HG02852 (cell line): ENCODE measurements at regions not wholly inside any gene's neighbourhood (a gene's known extent, or its start where the extent isn't known, plus 50 kb on each side); places are given as distances from the start of the nearest gene placed in this dataset.
"Not testable (repeated sequence)": the region's sequence is repeated elsewhere in the genome, so short reads cannot be mapped to it uniquely, and the experiment has no call there.

ENCODE experiments used
- ATAC-seq: cut with Tn5 transposase; IDR thresholded peaks from one replicate; pipeline ENCODE4 v1.9.1; 2021; ENCODE audit warnings: mild to moderate bottlenecking, moderate library complexity; ENCODE audit not compliant: unreplicated experiment

DNA sequence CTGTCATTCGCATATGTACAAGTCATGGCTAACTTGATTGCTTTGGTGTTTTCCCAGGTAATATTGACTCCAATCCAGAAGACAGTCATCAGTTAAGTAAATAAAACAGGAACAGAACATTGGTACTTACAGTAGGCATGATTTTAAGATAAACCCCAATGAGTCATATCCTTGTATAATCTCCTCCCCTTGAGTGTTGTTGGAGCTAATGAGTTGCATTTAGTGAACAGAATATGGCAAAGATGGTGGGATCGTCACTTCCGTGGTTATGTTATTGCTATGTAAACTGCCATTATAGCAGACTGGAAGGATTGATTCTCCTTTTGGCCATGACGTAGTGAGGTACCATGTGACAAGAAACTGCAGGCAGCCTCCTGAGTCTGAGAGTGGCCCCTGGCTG lies 102.2 kb downstream of the TMX1 start:
- ATAC-seq: no peak

DNA sequence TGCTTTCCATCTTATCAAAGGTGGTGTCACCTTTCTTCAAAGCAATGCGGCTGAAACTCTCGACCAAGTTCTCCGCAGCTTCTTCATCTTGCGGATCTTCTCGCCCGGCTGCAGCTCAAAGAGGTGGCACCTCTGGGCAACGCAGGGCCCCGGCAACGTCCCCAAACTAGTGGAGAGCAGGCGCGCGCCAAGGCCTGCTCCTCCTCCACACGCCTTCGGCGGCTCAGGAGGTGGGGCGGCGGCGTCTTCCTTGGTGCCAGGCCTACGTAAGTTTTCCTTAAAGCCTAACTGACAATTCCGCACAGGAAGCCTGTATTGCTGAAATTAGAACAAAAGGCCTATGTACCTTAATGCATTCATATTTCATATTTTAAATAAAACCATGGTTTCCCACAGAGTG lies 112.0 kb downstream of the TMX1 start:
- no peak for ATAC-seq

DNA sequence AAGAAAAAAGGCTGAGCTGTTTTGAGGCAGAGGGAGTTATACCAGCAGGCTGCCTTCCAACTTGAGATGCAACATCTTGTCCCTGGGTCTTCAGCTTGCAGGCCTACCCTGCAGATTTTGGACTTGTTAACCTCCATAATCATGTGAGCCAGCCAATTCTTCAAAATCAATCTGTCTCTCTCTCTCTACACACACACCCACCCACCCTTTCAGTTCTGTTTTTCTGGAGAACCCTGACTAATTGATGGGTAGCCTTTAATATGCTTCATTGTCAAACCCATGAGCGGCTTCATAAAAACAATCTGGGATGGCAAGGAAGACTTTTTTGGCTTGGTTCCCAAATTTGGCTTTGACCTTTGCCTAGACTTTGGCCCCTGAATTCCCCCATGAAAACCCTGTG lies 113.9 kb downstream of the TMX1 start:
- no peak for ATAC-seq

DNA sequence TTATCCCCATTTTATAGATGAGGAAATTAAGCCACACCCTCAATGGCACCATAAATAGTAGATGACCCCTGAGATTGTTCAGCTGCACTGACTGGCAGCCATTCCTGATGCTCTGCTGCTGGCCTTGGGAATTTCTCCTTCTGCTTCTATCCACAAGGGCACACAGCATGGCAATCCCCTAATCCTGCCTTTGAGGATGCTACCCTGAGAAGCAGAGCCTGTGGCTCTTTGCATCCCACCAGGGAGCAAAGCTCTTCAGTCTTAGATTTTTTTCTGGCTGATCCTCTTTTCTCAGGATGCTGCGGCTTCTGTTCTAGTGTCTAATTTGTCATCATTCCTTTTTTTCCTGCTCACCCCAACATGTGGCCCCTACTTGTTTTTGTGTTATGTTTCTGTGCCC lies 114.8 kb downstream of the TMX1 start:
- ATAC-seq: no peak

DNA sequence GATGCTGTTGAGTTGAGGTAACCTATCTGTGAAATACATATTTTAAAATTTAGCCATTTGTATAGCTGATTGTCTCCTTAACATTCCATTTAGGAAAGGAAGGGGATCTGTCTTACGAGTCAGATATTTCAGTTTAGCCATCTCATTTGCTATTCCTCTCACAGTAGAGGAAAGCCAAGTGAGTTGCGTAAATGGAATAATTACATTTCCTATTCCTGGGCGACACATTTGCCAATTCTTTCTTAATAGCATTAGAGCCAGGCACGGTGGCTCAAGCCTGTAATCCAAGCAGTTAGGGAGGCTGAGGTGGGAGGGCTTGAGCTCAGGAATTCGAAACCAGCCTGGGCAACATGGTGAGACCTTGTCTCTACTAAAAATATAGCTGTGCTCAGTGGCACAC lies 116.3 kb downstream of the TMX1 start:
- no peak for ATAC-seq

DNA sequence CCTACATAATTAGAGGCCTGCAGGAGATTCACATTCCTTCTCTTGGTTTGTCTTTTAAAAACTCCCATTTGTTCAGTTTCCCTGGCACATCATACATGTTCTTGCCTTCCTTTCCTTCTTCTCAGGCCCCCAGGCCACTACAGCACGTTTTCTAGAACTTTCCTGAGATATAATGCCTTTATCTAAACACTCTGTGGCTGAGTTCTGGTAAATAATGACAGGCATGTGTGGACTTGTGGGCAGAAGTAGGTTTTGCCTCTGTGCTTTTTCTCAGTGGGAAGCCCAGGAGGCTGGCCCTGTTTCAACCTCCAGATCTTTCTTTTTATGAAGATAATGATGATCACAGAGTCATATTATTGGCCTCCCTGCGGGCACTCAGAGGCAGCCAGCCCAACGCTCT lies 117.2 kb downstream of the TMX1 start:
- no peak for ATAC-seq

DNA sequence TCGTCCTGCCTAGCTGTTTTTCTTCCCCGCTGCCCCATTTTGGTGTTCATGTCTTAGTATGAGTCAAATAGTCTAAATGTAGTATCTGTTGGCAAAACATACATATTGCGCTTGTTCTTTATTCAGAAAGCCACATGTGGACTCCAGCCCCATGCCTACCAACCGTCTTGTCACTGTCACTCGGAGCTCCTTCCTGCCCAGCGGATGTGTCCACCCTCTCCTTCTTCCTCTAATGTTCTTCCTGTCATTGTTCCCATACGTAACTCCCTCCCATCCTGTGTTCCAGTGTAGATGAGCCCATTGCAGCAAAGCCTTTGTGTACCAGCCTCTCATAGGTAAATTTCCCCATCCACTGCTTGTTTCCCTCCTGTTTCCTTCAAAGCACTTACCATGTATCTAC lies 120.5 kb downstream of the TMX1 start:
- ATAC-seq: no peak

DNA sequence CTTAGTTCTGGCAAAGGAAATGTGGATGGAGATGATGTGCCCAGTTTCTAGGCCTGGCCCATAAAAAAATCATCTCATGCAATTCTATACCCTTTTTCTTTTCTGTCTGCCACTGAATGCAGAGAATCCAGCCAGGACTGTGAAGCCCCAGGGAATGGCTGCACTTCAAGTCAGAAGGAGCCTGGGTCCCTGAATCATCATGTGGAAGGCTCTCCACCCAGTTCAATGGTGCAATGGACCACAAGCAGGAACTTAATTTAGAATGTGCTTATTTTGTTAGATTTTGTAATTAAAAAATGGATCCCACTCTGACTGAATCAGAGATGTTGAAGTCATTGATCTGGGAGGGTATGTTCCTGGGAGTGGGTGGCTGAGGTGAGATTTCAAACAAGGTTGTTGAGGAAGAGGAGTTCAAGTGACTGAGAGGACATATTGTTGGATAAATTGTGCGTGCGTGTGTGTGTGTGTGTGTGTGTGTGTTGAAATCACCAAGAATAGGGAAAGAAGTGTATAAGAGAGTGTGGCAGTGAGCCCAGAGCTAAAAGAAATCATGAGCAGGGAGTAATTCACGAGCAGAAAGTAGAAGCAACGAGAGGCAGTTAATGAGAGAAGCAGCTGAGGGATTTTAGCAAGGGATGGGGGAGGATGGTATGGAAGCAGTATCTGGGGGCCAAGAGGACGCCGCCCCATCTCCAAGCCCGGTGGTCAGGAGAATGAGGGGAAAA lies 125.4 kb downstream of the TMX1 start:
- no peak for ATAC-seq

DNA sequence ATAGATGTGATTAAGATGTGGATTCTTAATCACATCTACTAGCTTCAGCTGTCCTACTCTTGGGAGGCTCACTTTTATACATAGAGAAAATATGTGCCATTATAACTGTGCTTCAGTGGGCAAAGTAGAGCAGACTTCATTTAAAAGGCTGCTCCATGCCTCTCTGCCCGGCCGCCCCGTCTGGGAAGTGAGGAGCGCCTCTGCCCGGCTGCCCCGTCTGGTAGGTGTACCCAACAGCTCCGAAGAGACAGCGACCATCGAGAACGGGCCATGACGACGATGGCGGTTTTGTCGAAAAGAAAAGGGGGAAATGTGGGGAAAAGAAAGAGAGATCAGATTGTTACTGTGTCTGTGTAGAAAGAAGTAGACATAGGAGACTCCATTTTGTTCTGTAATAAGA lies 126.4 kb downstream of the TMX1 start:
- ATAC-seq: not testable (repeated sequence)

DNA sequence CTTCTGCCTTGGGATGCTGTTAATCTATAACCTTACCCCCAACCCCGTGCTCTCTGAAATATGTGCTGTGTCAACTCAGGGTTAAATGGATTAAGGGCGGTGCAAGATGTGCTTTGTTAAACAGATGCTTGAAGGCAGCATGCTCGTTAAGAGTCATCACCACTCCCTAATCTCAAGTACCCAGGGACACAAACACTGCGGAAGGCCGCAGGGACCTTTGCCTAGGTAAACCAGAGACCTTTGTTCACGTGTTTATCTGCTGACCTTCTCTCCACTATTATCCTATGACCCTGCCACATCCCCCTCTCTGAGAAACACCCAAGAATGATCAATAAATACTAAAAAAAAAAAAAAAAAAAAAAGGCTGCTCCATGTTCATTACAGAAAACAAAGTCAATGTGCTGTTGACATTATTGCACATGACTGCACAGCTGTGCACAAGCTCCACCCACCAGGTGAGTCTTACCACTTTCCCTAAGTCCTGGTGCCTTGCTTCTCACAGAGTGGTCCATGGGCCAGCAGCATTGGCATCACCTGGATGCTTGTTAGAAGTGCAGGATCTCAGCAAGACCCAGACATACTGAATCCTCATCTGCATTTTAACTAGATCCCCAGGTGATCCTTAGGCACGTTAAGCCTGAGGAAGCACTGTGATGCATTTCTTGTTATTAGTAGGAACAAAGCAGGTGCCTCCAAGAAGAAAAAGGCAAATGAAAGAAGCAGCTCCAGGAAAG lies 127.0 kb downstream of the TMX1 start:
- not testable (repeated sequence) for ATAC-seq

DNA sequence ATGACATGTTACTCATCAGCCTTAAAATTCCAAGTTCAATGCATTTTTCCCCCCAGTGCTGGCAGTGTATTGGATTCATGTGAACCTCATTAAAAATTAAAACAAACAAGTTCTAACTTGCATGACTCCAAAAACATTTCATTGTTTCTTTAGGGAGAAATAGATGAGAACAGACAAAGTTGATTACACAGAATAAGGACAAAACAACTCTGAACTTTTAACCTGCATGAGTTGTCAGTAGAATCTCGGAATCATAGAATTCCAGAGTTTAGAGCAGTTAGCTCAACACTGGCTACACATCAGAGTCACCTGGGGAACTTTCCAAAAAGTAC lies 127.5 kb downstream of the TMX1 start:
- ATAC-seq: no peak

DNA sequence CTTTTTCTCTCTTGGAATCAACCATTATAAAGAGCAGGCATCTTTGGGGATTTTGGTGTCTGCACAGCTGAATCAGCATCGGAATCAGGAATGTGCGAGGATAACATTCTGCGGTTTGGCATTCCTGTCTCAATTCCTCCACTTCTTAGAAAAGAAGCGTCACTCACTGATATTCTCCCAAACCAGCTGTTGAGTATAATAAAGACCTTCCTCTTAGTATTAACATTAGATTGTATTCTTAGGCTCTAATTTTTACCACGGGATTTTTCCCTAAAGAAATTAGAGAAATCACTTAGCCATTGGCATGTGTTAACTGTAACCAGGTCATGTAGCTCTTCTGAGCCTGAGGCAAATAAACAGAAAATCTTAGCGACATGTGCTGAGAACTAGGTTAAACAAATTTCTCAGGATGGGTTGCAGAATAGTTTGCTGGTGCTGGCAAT lies 128.7 kb downstream of the TMX1 start:
- ATAC-seq: no peak

DNA sequence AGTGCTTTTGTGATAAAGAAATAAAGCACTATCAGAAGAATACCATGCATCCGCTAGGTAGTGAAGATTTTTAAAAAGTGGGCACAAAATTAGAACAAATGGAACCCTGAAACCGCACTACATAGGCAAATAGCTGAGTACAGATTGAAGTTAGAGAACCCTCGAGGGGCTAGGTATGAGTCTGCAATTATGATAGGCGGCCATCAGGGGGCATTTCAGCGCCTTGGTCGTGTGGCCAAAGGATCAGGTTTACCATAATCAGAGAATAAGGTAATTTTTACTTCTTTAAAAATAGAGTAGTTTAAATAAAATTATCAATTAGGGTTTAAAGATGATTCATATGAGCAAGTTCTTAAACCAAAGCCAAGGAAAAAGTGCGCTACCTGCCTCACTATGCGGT lies 129.8 kb downstream of the TMX1 start:
- ATAC-seq: no peak

DNA sequence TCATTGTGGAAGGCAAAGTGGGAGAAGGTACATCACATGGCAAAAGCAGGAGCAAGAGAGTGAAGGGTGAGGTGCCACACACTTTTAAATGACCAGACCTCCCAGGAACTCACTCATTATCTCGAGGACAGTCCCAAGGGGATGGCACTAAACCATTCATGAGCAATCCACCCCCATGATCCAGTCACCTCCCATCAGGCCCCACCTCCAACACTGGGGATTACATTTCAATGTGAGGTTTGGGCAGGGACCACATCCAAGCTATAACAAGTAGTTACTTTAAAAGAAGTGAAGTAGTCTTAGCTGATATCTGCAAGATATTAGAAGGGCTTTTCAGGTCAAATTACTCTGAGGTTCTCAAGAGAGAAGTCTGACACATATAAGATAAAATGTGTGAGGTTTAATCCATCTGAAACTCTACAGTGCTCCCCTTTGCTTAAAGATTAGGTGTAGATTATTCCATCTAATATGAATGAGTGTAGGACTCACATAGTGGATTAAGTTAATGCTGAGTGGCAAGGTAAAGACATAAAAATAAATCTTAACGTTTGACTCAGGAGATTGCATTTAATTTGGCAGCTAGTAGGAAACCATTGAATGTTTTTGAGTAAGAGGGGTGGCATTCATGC lies 130.8 kb downstream of the TMX1 start:
- ATAC-seq: no peak

DNA sequence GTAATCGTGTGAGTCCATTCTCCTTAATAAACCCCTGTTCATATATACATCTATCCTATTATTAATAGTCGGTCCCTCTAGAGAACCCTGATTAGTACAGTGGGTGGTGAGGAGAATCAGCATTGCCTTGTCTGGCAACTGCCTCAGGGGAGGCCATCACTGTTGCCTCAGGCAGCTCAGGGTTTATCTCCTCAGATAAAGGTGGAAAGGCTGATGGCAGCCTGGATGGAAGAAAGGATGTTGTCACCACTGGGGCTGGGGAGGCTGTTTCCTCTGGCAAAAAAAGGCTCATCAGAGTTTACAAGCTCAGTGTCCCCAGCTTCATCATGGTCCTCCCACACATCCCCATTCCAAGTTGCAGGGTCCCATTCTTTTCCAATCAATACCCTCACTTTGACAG lies 137.1 kb downstream of the TMX1 start:
- not testable (repeated sequence) for ATAC-seq

DNA sequence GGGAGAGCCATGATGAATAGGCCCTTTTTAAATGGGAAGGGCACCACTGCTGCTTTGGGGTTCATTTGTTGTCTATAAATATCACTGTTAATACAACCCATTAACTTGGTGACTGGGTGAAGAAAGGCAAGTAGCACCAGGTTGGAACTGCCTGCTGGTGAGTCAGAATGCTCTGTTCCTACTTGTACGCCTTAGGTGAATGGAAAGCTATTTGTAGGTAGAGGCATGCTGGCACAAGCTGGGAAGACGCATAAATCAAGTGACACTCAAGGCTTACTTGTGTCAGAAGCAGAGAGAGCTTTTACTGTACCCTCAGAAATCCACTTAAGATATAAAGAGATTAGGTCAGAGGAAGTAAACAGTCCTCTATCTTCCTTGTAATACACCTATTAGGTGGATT lies 142.5 kb downstream of the TMX1 start:
- no peak for ATAC-seq

DNA sequence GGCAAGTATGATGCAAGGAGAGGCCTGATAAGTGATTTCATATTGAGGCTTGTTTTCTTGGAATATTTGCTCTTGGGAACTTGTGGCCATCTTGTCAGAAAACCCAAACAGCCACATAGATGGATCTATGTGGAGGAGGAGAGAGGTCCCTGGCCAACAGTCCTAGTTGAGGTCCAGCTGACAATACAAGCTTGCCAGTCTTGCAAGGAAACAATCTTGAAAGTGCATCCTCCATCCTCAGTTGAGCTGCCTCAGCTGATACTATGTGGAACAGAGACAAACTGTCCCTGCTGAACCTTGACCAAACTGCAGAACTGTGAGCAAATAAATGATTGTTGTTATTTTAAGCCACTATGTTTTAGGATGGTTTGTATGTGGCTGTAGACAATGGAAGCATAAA lies 146.4 kb downstream of the TMX1 start:
- no peak for ATAC-seq

DNA sequence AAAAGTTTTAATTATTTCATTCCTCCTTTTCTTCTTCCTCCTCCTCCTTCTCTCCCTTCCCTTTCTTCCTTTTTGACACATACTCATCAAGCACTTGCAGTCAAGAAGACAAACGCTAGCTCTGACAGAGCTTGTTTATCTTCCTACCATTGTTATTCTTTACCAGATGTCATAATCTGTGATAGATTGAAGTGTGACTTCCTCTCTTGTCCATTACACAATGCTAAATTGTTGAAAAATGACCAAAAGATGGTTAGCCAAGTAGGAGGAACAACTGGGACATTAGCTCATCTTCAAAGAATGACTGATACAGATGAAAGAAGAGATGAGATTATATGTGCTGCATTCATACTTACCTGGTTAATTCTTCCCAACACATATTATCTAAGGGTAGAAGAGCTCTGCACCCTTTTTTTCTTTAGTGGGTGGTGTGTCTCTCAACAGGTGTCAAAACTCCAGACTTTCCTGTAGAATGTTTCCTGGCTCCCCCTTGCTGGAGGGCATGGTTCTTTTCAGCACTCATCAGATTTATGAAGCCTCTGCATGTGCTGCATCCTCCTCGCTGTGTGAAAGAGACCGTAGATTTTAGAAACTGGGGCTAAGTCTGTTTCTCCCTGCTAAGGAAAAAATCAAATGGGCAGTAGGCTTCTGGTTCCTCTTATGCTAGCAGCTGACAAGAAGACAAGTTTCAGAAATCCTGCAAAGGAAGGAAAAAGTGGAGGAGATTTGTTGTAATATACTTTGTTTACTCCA lies 147.1 kb downstream of the TMX1 start:
- ATAC-seq: no peak

DNA sequence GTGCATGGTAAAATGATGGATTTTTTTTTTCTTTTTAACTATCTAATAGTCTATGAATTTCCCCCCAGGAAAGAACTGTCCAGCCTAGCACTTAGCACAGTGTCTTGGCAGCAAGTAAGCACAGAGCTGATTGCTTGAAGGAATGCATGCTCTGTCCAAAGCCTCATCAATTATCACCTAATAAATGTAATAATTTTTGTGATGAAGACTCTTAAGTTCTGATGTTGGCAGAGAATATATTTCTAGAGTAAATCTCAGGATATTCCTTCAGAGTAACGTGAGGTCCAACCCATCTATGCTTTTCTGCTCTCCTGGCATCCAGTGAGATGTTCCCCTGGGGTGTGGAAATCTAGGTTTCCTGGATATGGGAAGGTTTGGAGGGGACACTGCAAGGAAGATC lies 152.4 kb downstream of the TMX1 start:
- no peak for ATAC-seq

DNA sequence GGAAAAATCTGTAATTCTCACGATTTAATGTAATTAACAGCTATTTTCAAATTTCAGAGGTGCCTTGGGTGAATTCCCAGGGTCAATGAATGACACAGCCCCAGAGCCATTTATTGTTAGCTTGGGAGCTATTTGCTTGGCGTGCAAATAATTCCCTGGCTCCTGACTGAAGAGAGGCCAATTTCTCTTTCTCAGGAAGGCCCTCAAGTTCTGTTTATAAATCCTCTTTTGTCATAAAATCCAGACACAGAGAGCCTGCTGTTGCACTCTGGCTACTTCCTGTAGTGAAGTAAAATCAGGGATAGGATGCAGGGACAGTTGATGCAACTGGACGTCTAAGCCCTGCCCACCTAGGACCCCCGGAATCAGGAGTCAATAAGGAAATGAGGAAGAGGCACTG lies 154.3 kb downstream of the TMX1 start:
- ATAC-seq: no peak

DNA sequence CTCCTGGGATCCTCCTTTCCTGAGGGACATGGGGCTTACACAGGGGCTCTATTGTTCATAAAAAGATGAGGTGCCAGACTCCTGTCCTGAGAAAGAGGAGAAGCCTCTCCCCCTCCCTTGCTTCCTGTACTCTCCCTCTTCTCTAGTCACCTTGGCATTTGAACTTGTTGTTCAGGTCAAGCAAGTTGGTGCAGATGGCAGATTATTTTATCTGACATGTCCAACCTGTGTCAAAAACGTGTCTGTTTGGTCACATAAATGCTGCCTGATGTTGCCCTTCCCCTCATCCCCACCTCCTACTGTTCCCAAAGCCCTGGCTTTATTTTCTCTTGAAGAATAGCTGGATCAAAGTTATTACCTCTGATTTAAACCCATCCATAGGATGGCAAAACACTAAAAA lies 154.8 kb downstream of the TMX1 start:
- no peak for ATAC-seq
